HEK293 (cell line): ENCODE measurements at regions not wholly inside any gene's neighbourhood (a gene's known extent, or its start where the extent isn't known, plus 50 kb on each side); places are given as distances from the start of the nearest gene placed in this dataset.

Experiments used
- CTCF ChIA-PET: fragments of 350-600 bp; formaldehyde crosslinking; extraction: SDS; loops from one replicate; lab custom pipeline; 2021; ENCODE audit warnings: antibody characterized with exemption; lab: Yijun Ruan, JAX
- POLR2A ChIA-PET: fragments of 300-600 bp; formaldehyde crosslinking; extraction: SDS; loops from one replicate; lab custom pipeline; 2020; ENCODE audit warnings: antibody characterized with exemption, inconsistent platforms; lab: Yijun Ruan, JAX
- H3K27ac ChIP-seq: fragments of 200-500 bp; sonication (Bioruptor generic); 2 replicates; pipeline ENCODE4 v1.5.1; 2014; ENCODE audit warnings: low read depth, low read length, control low read depth, inconsistent platforms; ENCODE audit errors: extremely low read depth
- H3K36me3 ChIP-seq, 2 experiments: fragments of 200-500 bp in 1 of 2; sonication (Bioruptor generic) in 1 of 2; 1 replicate in 1 of 2; 2 replicates in 1 of 2; pipeline ENCODE4 v1.5.1; 2014 to 2017; ENCODE audit warnings: inconsistent platforms in 2 of 2, low read length in 2 of 2; ENCODE audit not compliant: control insufficient read depth in 2 of 2, insufficient read depth in 1 of 2
- H3K4me1 ChIP-seq: fragments of 200-500 bp; sonication (Bioruptor generic); 2 replicates; pipeline ENCODE4 v1.5.1; 2014; ENCODE audit warnings: mild to moderate bottlenecking, low read length, inconsistent platforms; ENCODE audit not compliant: control insufficient read depth, insufficient read depth
- H3K4me3 ChIP-seq: 2 replicates; pipeline ENCODE4 v1.5.1; 2011; ENCODE audit warnings: low read depth, mild to moderate bottlenecking, control low read depth, low read length, moderate library complexity
- H3K9me3 ChIP-seq: fragments of 200-500 bp; sonication (Bioruptor generic); 2 replicates; pipeline ENCODE4 v1.5.1; 2014; ENCODE audit warnings: low read depth, low read length, inconsistent platforms; ENCODE audit not compliant: control insufficient read depth, insufficient read depth
- GLI2 ChIP-seq: fragments of 450-650 bp; formaldehyde crosslinking; IDR thresholded peaks from 2 replicates; pipeline ENCODE4; 2017; ENCODE audit warnings: missing biosample characterization, missing genetic modification characterization, low read depth, borderline replicate concordance
- GLIS2 ChIP-seq: fragments of 450-650 bp; formaldehyde crosslinking; IDR thresholded peaks from 2 replicates; pipeline ENCODE4 v1.5.1; 2016; ENCODE audit warnings: missing biosample characterization, missing genetic modification characterization
- HOXC10 ChIP-seq: sonication (generic); formaldehyde crosslinking; IDR thresholded peaks from 2 replicates; pipeline ENCODE4 v1.8.1; 2023; ENCODE audit warnings: mild to moderate bottlenecking, missing genetic modification reagents
- KLF10 ChIP-seq: fragments of 450-650 bp; IDR thresholded peaks from 2 replicates; pipeline ENCODE4 v1.5.1; 2018; ENCODE audit warnings: missing biosample characterization, mild to moderate bottlenecking, missing genetic modification characterization
- KLF16 ChIP-seq: fragments of 450-650 bp; formaldehyde crosslinking; IDR thresholded peaks from 2 replicates; pipeline ENCODE4 v1.5.1; 2017; ENCODE audit warnings: missing biosample characterization, missing genetic modification characterization
- KLF7 ChIP-seq: fragments of 450-650 bp; formaldehyde crosslinking; IDR thresholded peaks from 2 replicates; pipeline ENCODE4 v1.5.1; 2016; ENCODE audit warnings: missing biosample characterization, missing genetic modification characterization, borderline replicate concordance
- KLF9 ChIP-seq: fragments of 450-650 bp; formaldehyde crosslinking; IDR thresholded peaks from 2 replicates; pipeline ENCODE4 v1.5.1; 2016; ENCODE audit warnings: missing biosample characterization, missing genetic modification characterization, low read depth
- PRDM1 ChIP-seq: fragments of 450-650 bp; formaldehyde crosslinking; IDR thresholded peaks from 2 replicates; pipeline ENCODE4; 2016; ENCODE audit warnings: missing biosample characterization, missing genetic modification characterization
- TCF7L2 ChIP-seq: IDR thresholded peaks from 2 replicates; pipeline ENCODE4 v1.6.1; 2011; ENCODE audit warnings: low read depth, mild to moderate bottlenecking, inconsistent platforms, low read length, moderate library complexity, borderline replicate concordance
- YY1 ChIP-seq: fragments of 450-650 bp; formaldehyde crosslinking; IDR thresholded peaks from 2 replicates; pipeline ENCODE4 v1.5.1; 2018; ENCODE audit warnings: missing biosample characterization, missing genetic modification characterization
- ZBTB21 ChIP-seq: fragments of 450-650 bp; formaldehyde crosslinking; IDR thresholded peaks from 2 replicates; pipeline ENCODE4 v1.5.1; 2017; ENCODE audit warnings: missing biosample characterization, missing genetic modification characterization
- ZNF138 ChIP-seq: fragments of 450-650 bp; formaldehyde crosslinking; IDR thresholded peaks from 2 replicates; pipeline ENCODE4 v1.5.1; 2016; ENCODE audit warnings: missing biosample characterization, missing genetic modification characterization, borderline replicate concordance
- ZNF146 ChIP-seq: fragments of 450-650 bp; formaldehyde crosslinking; IDR thresholded peaks from 2 replicates; pipeline ENCODE4 v1.5.1; 2016; ENCODE audit warnings: missing biosample characterization, missing genetic modification characterization
- ZNF211 ChIP-seq: fragments of 450-650 bp; formaldehyde crosslinking; IDR thresholded peaks from 2 replicates; pipeline ENCODE4 v1.5.1; 2016; ENCODE audit warnings: low read depth, missing biosample characterization, missing genetic modification characterization
- ZNF248 ChIP-seq: fragments of 450-650 bp; formaldehyde crosslinking; IDR thresholded peaks from 2 replicates; pipeline ENCODE4 v1.5.1; 2017; ENCODE audit warnings: missing biosample characterization, missing genetic modification characterization
- ZNF274 ChIP-seq, 2 experiments: fragments of 200-500 bp in 1 of 2; fragments of 450-650 bp in 1 of 2; sonication (Bioruptor generic) in 1 of 2; formaldehyde crosslinking in 1 of 2; IDR thresholded peaks; 2 replicates each; pipeline versions ENCODE4 v1.5.1 to v1.6.1; 2014 to 2016; ENCODE audit warnings: borderline replicate concordance in 1 of 2, inconsistent platforms in 1 of 2, low read length in 1 of 2, missing biosample characterization in 1 of 2, missing genetic modification characterization in 1 of 2
- ZNF292 ChIP-seq: fragments of 450-650 bp; formaldehyde crosslinking; IDR thresholded peaks from 2 replicates; pipeline ENCODE4 v1.5.1; 2016; ENCODE audit warnings: low read depth, missing biosample characterization, missing genetic modification characterization, borderline replicate concordance
- ZNF404 ChIP-seq: fragments of 450-650 bp; formaldehyde crosslinking; IDR thresholded peaks from 2 replicates; pipeline ENCODE4 v1.5.1; 2017; ENCODE audit warnings: missing biosample characterization, missing genetic modification characterization
- ZNF416 ChIP-seq: fragments of 450-650 bp; formaldehyde crosslinking; IDR thresholded peaks from 2 replicates; pipeline ENCODE4 v1.5.1; 2016; ENCODE audit warnings: missing biosample characterization, missing genetic modification characterization
- ZNF426 ChIP-seq: fragments of 450-650 bp; formaldehyde crosslinking; IDR thresholded peaks from 2 replicates; pipeline ENCODE4 v1.5.1; 2017; ENCODE audit warnings: missing biosample characterization, missing genetic modification characterization, mild to moderate bottlenecking, inconsistent platforms, moderate library complexity
- ZNF514 ChIP-seq: fragments of 450-650 bp; formaldehyde crosslinking; IDR thresholded peaks from 2 replicates; pipeline ENCODE4 v1.5.1; 2016; ENCODE audit warnings: missing biosample characterization, missing genetic modification characterization
- ZNF596 ChIP-seq: fragments of 450-650 bp; IDR thresholded peaks from 2 replicates; pipeline ENCODE4 v1.5.0; 2018; ENCODE audit warnings: missing biosample characterization, mild to moderate bottlenecking, missing genetic modification characterization, moderate library complexity
- ZNF600 ChIP-seq: fragments of 450-650 bp; formaldehyde crosslinking; IDR thresholded peaks from 2 replicates; pipeline ENCODE4 v1.5.1; 2016; ENCODE audit warnings: missing biosample characterization, missing genetic modification characterization
- ZNF777 ChIP-seq: fragments of 450-650 bp; formaldehyde crosslinking; IDR thresholded peaks from 2 replicates; pipeline ENCODE4 v1.5.1; 2017; ENCODE audit warnings: missing biosample characterization, missing genetic modification characterization, borderline replicate concordance
- ZSCAN23 ChIP-seq: fragments of 450-650 bp; formaldehyde crosslinking; IDR thresholded peaks from 2 replicates; pipeline ENCODE4 v1.5.1; 2016; ENCODE audit warnings: missing biosample characterization, missing genetic modification characterization
- TF ChIP-seq, protein P1 (sequence below): fragments of 450-650 bp; formaldehyde crosslinking; IDR thresholded peaks from 2 replicates; pipeline ENCODE4 v1.5.1; 2016; ENCODE audit warnings: missing biosample characterization, missing genetic modification characterization
- TF ChIP-seq, protein P2 (sequence below): fragments of 450-650 bp; formaldehyde crosslinking; IDR thresholded peaks from 2 replicates; pipeline ENCODE4 v1.5.1; 2016; ENCODE audit warnings: missing biosample characterization, missing genetic modification characterization
- TF ChIP-seq, protein P3 (sequence below): fragments of 450-650 bp; formaldehyde crosslinking; IDR thresholded peaks from 2 replicates; pipeline ENCODE4 v1.5.1; 2017; ENCODE audit warnings: missing biosample characterization, missing genetic modification characterization
- TF ChIP-seq, protein P4 (sequence below): fragments of 450-650 bp; formaldehyde crosslinking; IDR thresholded peaks from 2 replicates; pipeline ENCODE4 v1.5.1; 2017; ENCODE audit warnings: missing biosample characterization, missing genetic modification characterization

DNA sequence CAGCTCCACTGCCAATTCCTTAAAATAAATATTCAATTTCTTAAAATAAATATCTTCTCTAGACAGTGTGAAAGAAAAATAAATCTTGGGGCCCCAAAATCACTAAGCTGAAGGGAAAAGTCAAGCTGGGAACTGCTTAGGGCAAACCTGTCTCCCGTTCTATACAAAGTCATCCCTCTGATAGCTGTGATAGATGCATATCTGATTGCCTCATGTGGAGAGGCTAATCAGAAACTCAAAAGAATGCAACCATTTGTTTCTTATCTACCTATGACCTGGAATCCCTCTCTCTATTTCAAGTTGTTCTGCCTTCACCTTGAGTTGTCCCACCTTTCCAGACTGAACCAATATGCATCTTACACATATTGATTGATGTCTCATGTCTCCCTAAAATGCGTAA lies 889.8 kb downstream of the TRHDE start:
- Histone ChIP-seq H3K4me1 (no peaks in the 10 kb centered on the region), H3K9me3 (no peaks in the 10 kb centered on the region), H3K36me3 (no peaks in the 10 kb centered on the region), H3K4me3 (no peak overlapping the region), H3K27ac (no peak overlapping the region)
- ChIA-PET CTCF (no interaction called here), POLR2A (no interaction called here)
- no peak for TF ChIP-seq PRDM1
- TF ChIP-seq ZNF146 (tag by site-specific recombination), result no peak
- no peak for TF ChIP-seq ZNF416 (tag by site-specific recombination)
- TF ChIP-seq TCF7L2, result no peak
- no peak for TF ChIP-seq ZBTB21 (tag by site-specific recombination)
- TF ChIP-seq ZNF777 (tag by site-specific recombination), result no peak
- no peak for TF ChIP-seq HOXC10 (CRISPR knock-in tag)
- TF ChIP-seq, protein P1, sequence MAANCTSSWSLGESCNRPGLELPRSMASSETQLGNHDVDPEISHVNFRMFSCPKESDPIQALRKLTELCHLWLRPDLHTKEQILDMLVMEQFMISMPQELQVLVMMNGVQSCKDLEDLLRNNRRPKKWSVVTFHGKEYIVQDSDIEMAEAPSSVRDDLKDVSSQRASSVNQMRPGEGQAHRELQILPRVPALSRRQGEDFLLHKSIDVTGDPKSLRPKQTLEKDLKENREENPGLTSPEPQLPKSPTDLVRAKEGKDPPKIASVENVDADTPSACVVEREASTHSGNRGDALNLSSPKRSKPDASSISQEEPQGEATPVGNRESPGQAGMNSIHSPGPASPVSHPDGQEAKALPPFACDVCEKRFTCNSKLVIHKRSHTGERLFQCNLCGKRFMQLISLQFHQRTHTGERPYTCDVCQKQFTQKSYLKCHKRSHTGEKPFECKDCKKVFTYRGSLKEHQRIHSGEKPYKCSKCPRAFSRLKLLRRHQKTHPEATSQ (tag by site-specific recombination), result no peak
- no peak for TF ChIP-seq KLF9 (tag by site-specific recombination)
- TF ChIP-seq KLF7 (tag by site-specific recombination), result no peak
- TF ChIP-seq ZNF211 (tag by site-specific recombination), result no peak
- TF ChIP-seq ZNF292, result no peak

DNA sequence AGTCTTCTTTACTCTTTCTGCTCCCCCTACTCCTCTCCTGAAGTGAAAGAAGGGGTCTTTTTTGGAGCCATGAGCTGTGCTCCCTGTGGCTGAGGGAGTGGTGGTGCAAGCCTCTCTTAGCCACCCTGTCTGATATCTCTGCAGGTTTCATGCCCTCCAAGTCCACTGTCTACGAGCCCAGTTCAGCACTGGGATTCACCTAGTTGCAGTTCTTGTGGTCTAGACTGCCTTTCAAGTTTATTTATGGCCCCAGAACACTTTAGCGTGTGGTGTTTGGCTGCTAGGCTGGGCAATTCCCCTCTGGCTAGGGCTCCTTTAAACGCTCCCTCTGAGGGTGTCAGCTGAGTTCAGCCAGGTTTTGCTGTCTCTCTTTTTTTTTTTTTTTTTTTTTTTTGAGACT lies 908.6 kb downstream of the TRHDE start:
- no peak overlapping the region for H3K27ac ChIP-seq
- POLR2A ChIA-PET, result no interaction called here

More for the DNA sequence above, 908.6 kb downstream of the TRHDE start:
- H3K36me3 ChIP-seq, result no peaks in the 10 kb centered on the region
- no peaks in the 10 kb centered on the region for H3K4me1 ChIP-seq
- H3K4me3 ChIP-seq, result no peak overlapping the region
- H3K9me3 ChIP-seq, result no peaks in the 10 kb centered on the region
- TF ChIP-seq, protein P2, sequence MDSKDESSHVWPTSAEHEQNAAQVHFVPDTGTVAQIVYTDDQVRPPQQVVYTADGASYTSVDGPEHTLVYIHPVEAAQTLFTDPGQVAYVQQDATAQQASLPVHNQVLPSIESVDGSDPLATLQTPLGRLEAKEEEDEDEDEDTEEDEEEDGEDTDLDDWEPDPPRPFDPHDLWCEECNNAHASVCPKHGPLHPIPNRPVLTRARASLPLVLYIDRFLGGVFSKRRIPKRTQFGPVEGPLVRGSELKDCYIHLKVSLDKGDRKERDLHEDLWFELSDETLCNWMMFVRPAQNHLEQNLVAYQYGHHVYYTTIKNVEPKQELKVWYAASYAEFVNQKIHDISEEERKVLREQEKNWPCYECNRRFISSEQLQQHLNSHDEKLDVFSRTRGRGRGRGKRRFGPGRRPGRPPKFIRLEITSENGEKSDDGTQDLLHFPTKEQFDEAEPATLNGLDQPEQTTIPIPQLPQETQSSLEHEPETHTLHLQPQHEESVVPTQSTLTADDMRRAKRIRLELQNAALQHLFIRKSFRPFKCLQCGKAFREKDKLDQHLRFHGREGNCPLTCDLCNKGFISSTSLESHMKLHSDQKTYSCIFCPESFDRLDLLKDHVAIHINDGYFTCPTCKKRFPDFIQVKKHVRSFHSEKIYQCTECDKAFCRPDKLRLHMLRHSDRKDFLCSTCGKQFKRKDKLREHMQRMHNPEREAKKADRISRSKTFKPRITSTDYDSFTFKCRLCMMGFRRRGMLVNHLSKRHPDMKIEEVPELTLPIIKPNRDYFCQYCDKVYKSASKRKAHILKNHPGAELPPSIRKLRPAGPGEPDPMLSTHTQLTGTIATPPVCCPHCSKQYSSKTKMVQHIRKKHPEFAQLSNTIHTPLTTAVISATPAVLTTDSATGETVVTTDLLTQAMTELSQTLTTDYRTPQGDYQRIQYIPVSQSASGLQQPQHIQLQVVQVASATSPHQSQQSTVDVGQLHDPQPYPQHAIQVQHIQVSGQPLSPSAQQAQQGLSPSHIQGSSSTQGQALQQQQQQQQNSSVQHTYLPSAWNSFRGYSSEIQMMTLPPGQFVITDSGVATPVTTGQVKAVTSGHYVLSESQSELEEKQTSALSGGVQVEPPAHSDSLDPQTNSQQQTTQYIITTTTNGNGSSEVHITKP (tag by site-specific recombination), result no peak
- no peak for TF ChIP-seq ZSCAN23 (tag by site-specific recombination)
- TF ChIP-seq ZNF426 (tag by site-specific recombination), result no peak
- TF ChIP-seq KLF10 (tag by site-specific recombination), result no peak
- no peak for TF ChIP-seq YY1 (tag by site-specific recombination)
- TF ChIP-seq, protein P3, sequence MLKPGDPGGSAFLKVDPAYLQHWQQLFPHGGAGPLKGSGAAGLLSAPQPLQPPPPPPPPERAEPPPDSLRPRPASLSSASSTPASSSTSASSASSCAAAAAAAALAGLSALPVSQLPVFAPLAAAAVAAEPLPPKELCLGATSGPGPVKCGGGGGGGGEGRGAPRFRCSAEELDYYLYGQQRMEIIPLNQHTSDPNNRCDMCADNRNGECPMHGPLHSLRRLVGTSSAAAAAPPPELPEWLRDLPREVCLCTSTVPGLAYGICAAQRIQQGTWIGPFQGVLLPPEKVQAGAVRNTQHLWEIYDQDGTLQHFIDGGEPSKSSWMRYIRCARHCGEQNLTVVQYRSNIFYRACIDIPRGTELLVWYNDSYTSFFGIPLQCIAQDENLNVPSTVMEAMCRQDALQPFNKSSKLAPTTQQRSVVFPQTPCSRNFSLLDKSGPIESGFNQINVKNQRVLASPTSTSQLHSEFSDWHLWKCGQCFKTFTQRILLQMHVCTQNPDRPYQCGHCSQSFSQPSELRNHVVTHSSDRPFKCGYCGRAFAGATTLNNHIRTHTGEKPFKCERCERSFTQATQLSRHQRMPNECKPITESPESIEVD (tag by site-specific recombination), result no peak
- no peak for TF ChIP-seq ZNF274 (IDR thresholded peaks at IDR 0.05; ENCODE audit: low read length)
- TF ChIP-seq ZNF274 (tag by site-specific recombination; IDR thresholded peaks at IDR 0.05; ENCODE audit: borderline replicate concordance), result no peak
- no peak for TF ChIP-seq ZNF404 (tag by site-specific recombination)
- no peak for TF ChIP-seq GLI2 (tag by site-specific recombination)
- no peak for TF ChIP-seq ZNF596 (tag by site-specific recombination)
- no peak for TF ChIP-seq ZNF600 (tag by site-specific recombination)
- TF ChIP-seq ZNF514, result no peak
- TF ChIP-seq ZNF248 (tag by site-specific recombination), result no peak
- no peak for TF ChIP-seq ZNF138 (tag by site-specific recombination)
- no peak for TF ChIP-seq PRDM1
- TF ChIP-seq, protein P4, sequence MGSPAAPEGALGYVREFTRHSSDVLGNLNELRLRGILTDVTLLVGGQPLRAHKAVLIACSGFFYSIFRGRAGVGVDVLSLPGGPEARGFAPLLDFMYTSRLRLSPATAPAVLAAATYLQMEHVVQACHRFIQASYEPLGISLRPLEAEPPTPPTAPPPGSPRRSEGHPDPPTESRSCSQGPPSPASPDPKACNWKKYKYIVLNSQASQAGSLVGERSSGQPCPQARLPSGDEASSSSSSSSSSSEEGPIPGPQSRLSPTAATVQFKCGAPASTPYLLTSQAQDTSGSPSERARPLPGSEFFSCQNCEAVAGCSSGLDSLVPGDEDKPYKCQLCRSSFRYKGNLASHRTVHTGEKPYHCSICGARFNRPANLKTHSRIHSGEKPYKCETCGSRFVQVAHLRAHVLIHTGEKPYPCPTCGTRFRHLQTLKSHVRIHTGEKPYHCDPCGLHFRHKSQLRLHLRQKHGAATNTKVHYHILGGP (tag by site-specific recombination), result no peak
- TF ChIP-seq GLIS2, result no peak
- no peak for TF ChIP-seq KLF9 (tag by site-specific recombination)
- no peak for TF ChIP-seq KLF16 (tag by site-specific recombination)
- CTCF ChIA-PET, result no interaction called here
